Neural cell (in vitro differentiated cells): ENCODE measurements at regions not wholly inside any gene's neighbourhood (a gene's known extent, or its start where the extent isn't known, plus 50 kb on each side); places are given as distances from the start of the nearest gene placed in this dataset.

Source experiments
- CTCF ChIP-seq: fragments of 450-650 bp; IDR thresholded peaks from 2 replicates; pipeline ENCODE4 v1.5.1; 2014; ENCODE audit warnings: antibody characterized with exemption, mild to moderate bottlenecking, moderate library complexity; ENCODE audit not compliant: poor library complexity, severe bottlenecking
- EP300 ChIP-seq: fragments of 450-650 bp; conservative IDR thresholded peaks from 2 replicates; pipeline ENCODE4 v1.6.1; 2014; ENCODE audit warnings: antibody characterized with exemption, mild to moderate bottlenecking, moderate library complexity; ENCODE audit not compliant: poor library complexity, severe bottlenecking
- EZH2 ChIP-seq: fragments of 200-600, 300-800 bp; shearing (Covaris generic), sonication (generic); IDR thresholded peaks from 2 replicates; pipeline ENCODE4 v1.6.1; 2014; ENCODE audit warnings: antibody characterized with exemption, low read length, borderline replicate concordance, mild to moderate bottlenecking; ENCODE audit not compliant: insufficient read depth, poor library complexity, severe bottlenecking
- MXI1 ChIP-seq: fragments of 450-650 bp; conservative IDR thresholded peaks from 2 replicates; pipeline ENCODE4 v1.6.1; 2014; ENCODE audit warnings: antibody characterized with exemption, mild to moderate bottlenecking; ENCODE audit not compliant: poor library complexity, severe bottlenecking
- POLR2AphosphoS5 ChIP-seq: IDR thresholded peaks from 2 replicates; pipeline ENCODE4 v1.6.1; 2012
- RAD21 ChIP-seq: fragments of 450-650 bp; conservative IDR thresholded peaks from 2 replicates; pipeline ENCODE4 v1.6.1; 2014; ENCODE audit warnings: antibody characterized with exemption, mild to moderate bottlenecking, moderate library complexity
- REST ChIP-seq: IDR thresholded peaks from 2 replicates; pipeline ENCODE4 v1.6.1; 2012; ENCODE audit warnings: borderline replicate concordance
- TAF1 ChIP-seq: IDR thresholded peaks from 2 replicates; pipeline ENCODE4 v1.6.1; 2012; ENCODE audit warnings: low read depth

- TF ChIP-seq EP300 (no peak), CTCF (no peak), EZH2 (no peak), POLR2AphosphoS5 (no peak), REST (no peak), MXI1 (no peak), TAF1 (no peak), RAD21 (no peak)
These were observed 257.2 kb downstream of the GLRX3 start for GRCh38 chr10:130393342-130393741.
